Activated CD8-positive, alpha-beta T cell treated with anti-CD3 and anti-CD28 coated beads for 36 hours (primary cell): ENCODE measurements at regions not wholly inside any gene's neighbourhood (a gene's known extent, or its start where the extent isn't known, plus 50 kb on each side); places are given as distances from the start of the nearest gene placed in this dataset.

Experiments
- ATAC-seq: fragments of 200-7000 bp; cut with Tn5 transposase; one replicate; pipeline ENCODE4 v1.10.0; 2021; ENCODE audit warnings: mild to moderate bottlenecking, moderate library complexity
- CTCF ChIA-PET: fragments of 350-600 bp; sonication (Branson Sonifier 250); formaldehyde crosslinking; loops from one replicate; lab custom pipeline; 2021; ENCODE audit warnings: antibody characterized with exemption; lab: Charles Lee
- POLR2A ChIA-PET: fragments of 350-600 bp; sonication (Branson Sonifier 250); formaldehyde crosslinking; loops from one replicate; lab custom pipeline; 2021; ENCODE audit warnings: antibody characterized with exemption; lab: Charles Lee
- DNase-seq: peaks from one replicate; pipeline ENCODE4 v3.0.0-alpha.2; 2020
- H3K27ac Mint-ChIP-seq: one replicate; pipeline ENCODE4 v1.8.0; 2021; ENCODE audit warnings: mild to moderate bottlenecking, mixed read lengths
- H3K27me3 Mint-ChIP-seq: one replicate; pipeline ENCODE4 v1.8.0; 2021; ENCODE audit warnings: mixed read lengths
- H3K36me3 Mint-ChIP-seq: one replicate; pipeline ENCODE4 v1.8.0; 2021; ENCODE audit warnings: low read depth, mixed read lengths
- H3K4me1 Mint-ChIP-seq: one replicate; pipeline ENCODE4 v1.8.0; 2021; ENCODE audit warnings: low read depth, mixed read lengths
- H3K4me3 Mint-ChIP-seq: one replicate; pipeline ENCODE4 v1.8.0; 2021; ENCODE audit warnings: mild to moderate bottlenecking, moderate library complexity, mixed read lengths
- H3K9me3 Mint-ChIP-seq: one replicate; pipeline ENCODE4 v1.8.0; 2021; ENCODE audit warnings: mixed read lengths
- CTCF ChIP-seq: fragments of 200-600 bp; IDR thresholded peaks from one replicate; pipeline ENCODE4 v1.8.0; 2022; ENCODE audit warnings: antibody characterized with exemption, mild to moderate bottlenecking
- intact Hi-C: fragments of 100-400 bp; cut with micrococcal nuclease; formaldehyde crosslinking; loops from one replicate; pipeline ENCODE4 v1.10.0; 2022

DNA sequence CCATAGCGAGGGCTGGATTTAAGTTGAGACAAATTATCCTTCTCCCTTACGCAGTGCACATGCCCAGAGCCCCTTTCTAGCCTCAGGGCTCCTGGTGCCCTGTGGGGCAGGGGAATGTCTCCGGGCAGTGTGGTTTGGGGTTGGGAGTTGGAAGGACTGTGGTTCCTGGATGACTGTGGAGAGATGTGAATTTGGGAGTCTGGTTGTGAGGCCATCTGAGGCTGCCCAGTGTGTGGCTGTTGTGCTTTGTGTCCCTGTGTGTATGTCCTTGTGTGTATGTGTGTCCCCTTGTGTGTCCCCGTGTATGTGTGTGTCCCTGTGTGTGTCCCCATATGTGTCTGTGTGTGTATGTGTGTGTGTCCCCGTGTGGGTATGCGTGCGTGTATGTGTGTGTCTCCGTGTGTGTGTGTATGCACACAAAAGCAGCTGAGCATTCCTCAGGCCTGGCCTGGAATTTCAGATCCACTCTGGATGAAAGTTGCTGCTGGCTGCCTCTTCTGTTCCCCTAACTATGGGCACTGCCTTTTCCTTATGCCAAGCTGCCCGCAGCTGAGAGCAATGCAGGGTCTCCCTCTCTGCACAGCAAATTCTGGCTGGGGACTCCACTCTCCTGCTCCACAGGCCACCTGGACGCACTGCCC, 65.4 kb downstream of the UBIAD1 start:
- ATAC-seq (no peak), DNase-seq (no peak)
- intact Hi-C loops, result loop anchor here (5.0 kb wide), 1 partner anchor 304 kb away; no protein-coding TSS in a partner anchor
- CTCF ChIA-PET, result interaction anchor here (0.8 to 1.5 kb wide), 11 partner anchors 8 to 307 kb away, joined by 3 to 7 read pairs (median 4); no protein-coding TSS in a partner anchor
- Mint-ChIP-seq H3K27ac (no peak overlapping the region), H3K4me3 (no peak overlapping the region), H3K36me3 (no peaks in the 10 kb centered on the region), H3K9me3 (no peaks in the 10 kb centered on the region), H3K4me1 (peaks cover 6% of the 10 kb centered on the region), H3K27me3 (peaks cover 18% of the 10 kb centered on the region)
- POLR2A ChIA-PET, result no interaction called here
- TF ChIP-seq CTCF, result no peak

DNA sequence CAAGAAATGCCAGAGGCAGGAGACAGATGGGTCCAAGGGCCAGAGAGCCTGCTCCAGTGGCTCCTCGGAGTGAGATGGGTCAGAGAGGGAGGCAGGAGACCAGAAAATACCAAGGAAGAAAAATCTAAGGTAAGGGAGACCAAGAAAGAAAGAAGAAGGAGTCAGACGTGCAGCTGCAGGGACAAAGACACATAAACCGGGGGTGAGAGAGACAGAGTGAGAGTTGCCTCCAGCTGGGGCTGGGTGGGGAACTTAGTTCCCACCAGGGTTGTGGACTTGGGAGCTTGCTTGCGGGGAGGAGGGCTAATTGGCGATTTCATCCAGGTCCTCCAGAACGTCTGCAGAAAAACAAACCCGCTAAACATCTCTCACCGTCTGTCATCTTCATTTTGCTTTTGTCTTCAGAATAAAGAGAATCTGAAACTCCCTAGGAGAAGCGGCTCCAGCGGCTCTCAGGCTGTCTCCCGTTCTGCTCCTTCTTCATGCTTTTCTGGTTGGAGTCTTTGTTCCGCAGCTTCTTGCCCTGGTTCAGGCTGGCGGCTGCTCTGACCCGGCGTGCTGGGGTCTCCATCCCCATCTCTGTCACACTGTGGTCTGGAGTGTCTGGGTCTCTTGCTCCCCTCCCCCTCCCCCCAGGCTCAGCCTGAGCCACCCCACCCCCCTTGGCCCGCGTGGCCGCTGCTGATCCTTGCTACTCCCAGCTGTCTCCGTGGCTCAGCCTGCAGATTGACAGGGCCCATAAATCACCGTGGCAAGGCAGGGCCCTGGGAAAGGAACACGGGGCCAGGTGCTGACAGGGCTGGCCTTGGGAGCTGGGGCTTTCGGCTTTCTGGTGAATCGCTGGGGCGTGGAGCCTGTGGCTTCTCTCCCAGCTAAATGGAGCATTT, 66.6 kb downstream of the UBIAD1 start:
- intact Hi-C loops, result loop anchor here (5.0 kb wide), 1 partner anchor 303 kb away; no protein-coding TSS in a partner anchor
- Mint-ChIP-seq H3K4me3 (no peak overlapping the region), H3K27me3 (peaks cover 18% of the 10 kb centered on the region), H3K27ac (no peak overlapping the region), H3K9me3 (no peaks in the 10 kb centered on the region), H3K4me1 (peaks cover 6% of the 10 kb centered on the region), H3K36me3 (no peaks in the 10 kb centered on the region)
- TF ChIP-seq CTCF, result no peak
- ChIA-PET CTCF (interaction anchor here (1.2 to 1.5 kb wide), 3 partner anchors 13 to 306 kb away, joined by 3 to 4 read pairs (median 3); no protein-coding TSS in a partner anchor), POLR2A (no interaction called here)
- DNase-seq (no peak), ATAC-seq (no peak)

DNA sequence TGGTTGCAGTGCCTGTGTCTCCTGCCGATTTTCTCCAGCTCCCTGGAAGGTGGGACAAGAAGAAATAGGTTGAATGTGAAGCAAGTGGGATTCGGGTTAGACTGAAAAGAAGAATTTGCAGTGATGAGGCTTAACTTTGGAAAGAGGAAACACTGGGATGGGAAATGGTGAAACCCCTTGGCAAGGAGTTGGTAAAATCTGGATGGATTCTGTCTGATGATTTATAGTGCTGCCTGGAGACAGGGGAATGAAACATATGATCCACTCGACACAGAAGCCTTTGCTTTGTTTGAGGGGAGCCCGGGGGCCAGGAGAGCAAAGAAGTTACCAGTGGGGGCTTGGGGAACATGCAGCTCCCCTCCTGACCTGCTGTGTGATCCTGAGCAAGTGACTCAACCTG, 67.2 kb downstream of the UBIAD1 start:
- POLR2A ChIA-PET, result no interaction called here
- H3K4me1 Mint-ChIP-seq, result peaks cover 6% of the 10 kb centered on the region
- intact Hi-C loops, result no loop called here

DNA sequence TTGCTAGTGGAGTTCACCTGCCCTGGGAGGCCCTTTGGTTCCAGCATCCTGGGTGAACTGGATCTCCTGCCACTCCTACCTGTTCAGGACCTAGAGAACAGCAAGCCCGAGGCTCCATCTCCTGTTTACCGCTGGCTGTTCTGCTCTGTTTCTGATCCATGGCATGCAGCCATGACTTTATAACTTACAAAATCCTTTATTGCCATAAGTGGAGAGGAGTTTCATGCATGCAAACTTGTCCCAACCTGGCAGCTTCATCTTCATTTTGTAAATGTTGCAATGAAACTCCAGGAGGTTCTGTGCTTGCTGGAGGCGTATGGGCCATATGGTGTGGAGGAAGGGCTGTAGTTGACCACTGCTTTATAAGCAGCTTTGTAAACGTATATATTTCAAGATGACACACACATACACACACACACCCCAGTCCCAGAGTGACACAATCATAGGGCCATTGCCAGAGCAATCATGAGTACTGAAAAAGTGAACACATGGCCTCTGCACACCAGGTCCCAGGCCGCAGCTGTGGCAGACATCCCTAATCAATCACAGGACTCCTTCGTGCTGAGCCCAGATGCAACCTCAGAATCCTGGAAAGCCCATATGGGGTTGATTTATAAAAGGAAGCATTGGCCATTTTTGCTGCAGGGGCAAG, 69.0 kb downstream of the UBIAD1 start:
- peaks cover 18% of the 10 kb centered on the region for H3K27me3 Mint-ChIP-seq
- CTCF ChIA-PET, result no interaction called here
- no peak for DNase-seq
- no peaks in the 10 kb centered on the region for H3K9me3 Mint-ChIP-seq
- peaks cover 6% of the 10 kb centered on the region for H3K4me1 Mint-ChIP-seq
- H3K4me3 Mint-ChIP-seq, result no peak overlapping the region
- no peaks in the 10 kb centered on the region for H3K36me3 Mint-ChIP-seq
- POLR2A ChIA-PET, result interaction anchor here (0.7 to 1.0 kb wide), 2 partner anchors 166 to 230 kb away, joined by 3 read pairs; no protein-coding TSS in a partner anchor
- intact Hi-C loops, result no loop called here
- no peak overlapping the region for H3K27ac Mint-ChIP-seq
- no peak for ATAC-seq
- TF ChIP-seq CTCF, result no peak

More for the DNA sequence above, 67.2 kb downstream of the UBIAD1 start:
- Mint-ChIP-seq H3K4me3 (no peak overlapping the region), H3K27me3 (peaks cover 18% of the 10 kb centered on the region), H3K36me3 (no peaks in the 10 kb centered on the region), H3K27ac (no peak overlapping the region), H3K9me3 (no peaks in the 10 kb centered on the region)
- CTCF ChIA-PET, result interaction anchor here (1.4 to 1.5 kb wide), 2 partner anchors 20 to 305 kb away, joined by 3 to 4 read pairs; no protein-coding TSS in a partner anchor
- no peak for TF ChIP-seq CTCF
- ATAC-seq (no peak), DNase-seq (no peak)
